GM19395 (cell line): ENCODE measurements at regions not wholly inside any gene's neighbourhood (a gene's known extent, or its start where the extent isn't known, plus 50 kb on each side); places are given as distances from the start of the nearest gene placed in this dataset.

ENCODE experiments used
- ATAC-seq: cut with Tn5 transposase; IDR thresholded peaks from one replicate; pipeline ENCODE4 v1.9.1; 2021; ENCODE audit warnings: mild to moderate bottlenecking, moderate library complexity; ENCODE audit not compliant: unreplicated experiment

DNA sequence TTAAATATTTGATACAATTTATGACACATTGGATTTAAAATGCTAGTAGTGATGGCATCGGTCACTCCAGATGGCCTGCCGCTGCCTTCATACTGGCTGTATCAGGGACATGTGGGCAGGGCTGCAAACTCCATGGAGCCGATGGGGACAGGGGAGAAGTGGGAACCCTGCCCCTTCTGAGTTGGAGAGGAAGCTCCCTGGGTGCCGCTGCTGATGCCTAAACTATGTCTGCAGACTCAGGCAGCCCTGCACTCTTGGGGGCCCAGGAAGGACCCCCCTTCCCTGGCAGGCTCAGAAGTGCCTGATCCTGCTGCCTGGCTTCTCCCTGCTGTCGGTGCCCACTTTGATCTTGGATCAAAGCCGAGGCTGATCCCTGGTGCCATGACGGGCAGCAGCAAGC is 1522.1 kb downstream of the OTOL1 start:
- no peak for ATAC-seq

- ATAC-seq, result no peak
Measured at GRCh38 chr3:163019260-163019659, 1522.7 kb downstream of the OTOL1 start.

DNA sequence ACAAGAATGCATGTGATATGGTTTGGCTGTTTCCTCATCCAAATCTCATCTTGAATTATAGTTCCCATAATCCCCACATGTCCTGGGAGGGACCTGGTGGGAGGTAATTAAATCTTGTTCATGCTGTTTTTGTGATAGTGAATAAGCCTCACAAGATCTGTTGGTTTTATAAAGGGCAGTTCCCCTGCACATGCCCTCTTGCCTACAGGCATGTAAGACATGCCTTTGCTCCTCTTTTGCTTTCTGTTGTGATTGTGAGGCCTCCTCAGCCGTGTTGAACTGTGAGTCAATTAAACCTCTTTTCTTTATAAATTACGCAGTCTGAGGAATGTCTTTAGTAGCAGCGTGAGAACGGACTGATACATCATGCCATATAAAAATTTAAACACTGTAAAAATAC is 1537.0 kb downstream of the OTOL1 start:
- no peak for ATAC-seq

DNA sequence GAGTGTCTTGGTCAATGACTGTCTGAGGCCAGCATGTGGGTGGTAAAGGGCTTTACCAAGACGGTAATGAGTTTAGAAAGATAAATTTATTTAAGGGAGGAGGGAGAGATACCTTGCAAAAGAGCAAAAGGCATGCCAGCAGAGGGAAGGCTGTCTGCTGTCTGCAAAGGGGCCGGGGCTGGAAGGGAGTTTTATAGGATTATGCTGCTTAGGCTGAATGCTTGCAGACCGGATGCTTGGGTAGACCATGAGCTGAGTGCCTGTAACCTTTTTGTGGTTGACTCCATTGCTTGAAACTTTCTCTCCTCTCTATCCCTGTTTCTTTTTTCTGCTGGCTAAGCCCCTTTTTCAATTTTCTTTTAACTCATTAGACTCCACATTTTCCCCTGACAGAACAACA is 1543.0 kb downstream of the OTOL1 start:
- no peak for ATAC-seq

- ATAC-seq, result no peak
Measured at GRCh38 chr3:163043074-163043473, 1546.5 kb downstream of the OTOL1 start.

DNA sequence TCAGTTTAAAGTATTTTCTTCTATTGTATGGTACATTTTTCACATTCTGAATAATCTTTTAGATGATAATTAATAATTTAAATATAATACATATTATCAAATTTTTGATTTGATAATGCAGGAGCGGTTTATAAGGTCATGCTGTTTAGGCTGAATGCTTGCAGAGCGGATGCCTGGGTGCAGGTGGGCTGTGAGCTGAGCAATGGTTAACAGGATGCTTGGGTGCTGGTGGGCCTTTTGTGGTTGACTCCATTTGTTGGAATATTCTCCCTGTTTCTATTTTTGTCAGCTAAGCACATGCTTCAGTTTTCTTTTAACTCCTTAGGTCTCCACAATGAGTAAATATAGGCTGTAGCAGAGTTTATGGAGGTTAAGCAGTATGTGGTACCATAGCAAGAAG is 1549.3 kb downstream of the OTOL1 start:
- no peak for ATAC-seq

GRCh38 chr3:163048881-163049280 is 1552.3 kb downstream of the OTOL1 start:
- ATAC-seq, result no peak

- peak; percentile 74 for ATAC-seq
Measured at GRCh38 chr3:163056874-163057497, 1560.4 kb downstream of the OTOL1 start.

DNA sequence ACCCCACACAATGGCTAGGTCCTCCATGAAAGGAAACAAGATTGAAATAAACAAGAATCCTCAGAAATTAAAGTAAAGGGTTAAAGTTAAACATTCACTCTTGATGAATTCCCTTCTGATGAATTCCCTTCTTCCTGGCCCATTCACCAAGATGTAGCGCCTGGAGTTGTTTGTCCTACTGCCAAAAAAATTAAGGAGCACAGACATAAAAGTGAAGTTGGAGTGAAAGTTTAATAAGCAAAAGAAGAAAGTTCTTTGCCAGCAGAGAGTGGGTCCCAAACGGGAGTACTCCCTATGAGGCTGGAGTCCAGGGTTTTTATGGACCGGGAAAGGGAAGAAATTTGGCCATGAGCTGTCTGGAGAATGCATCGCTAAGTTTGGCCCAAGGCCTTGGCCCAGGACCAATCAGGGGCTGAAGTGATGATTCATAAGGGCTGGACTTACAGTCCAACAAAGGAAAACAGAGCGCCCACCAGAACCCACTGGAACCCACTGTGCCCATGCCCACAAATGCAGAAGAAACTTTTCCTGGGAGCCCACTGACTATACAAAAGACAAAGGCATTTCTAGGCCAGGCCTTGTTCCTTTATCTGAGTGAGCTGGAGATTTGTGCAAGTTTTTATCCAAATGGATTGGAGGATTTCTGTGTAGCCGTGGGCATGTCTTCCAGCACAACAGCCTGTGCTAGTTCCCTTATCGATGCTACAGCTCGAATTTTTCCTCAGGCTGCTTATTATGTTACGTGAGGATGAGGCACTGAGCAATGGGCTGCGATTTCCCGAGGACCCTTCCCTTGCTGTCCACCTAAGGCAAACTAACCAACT is 1561.6 kb downstream of the OTOL1 start:
- ATAC-seq, result no peak

DNA sequence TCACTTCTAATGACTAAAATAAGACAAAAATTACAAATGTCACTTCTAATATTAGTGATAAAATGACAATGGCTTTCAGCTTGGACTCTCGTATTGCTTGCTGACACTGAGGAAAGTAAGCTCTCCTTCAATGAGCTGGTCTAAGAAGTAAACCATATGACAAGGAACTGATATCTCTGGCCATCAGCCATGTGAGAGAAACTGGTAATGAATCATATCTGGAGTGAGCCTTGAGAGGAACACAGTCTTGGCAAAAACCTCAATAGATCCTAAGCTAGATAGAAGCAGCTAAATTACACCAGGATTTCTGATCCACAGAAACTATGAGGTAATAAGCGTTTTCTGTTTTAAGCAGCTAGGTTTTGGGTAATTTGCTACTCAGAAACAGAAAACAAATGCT is 1575.1 kb downstream of the OTOL1 start:
- ATAC-seq, result no peak
